ENCODE measurements at regions not wholly inside any gene's neighbourhood (a gene's known extent, or its start where the extent isn't known, plus 50 kb on each side); places are given as distances from the start of the nearest gene placed in this dataset.

DNA sequence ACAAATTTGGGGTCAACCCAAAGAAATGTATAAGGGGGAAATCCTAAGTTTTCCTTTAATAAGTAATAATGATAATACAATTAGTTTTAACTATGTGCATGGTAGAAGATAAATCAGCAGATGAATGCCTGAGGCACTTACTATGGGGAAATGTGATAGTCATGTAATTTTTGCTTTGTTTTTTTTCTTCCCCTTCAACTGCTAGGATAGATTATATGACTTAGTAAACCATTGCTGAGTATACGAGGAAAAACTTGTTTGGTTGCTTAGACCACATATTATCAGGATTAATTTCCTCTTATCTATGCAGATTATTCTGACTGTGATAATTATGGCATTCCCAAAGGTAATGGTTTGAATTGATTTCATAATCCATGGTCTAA is 181.1 kb downstream of the TGFB2 start:
- DNase-seq (ENCODE audit: low spot score): no peak

DNA sequence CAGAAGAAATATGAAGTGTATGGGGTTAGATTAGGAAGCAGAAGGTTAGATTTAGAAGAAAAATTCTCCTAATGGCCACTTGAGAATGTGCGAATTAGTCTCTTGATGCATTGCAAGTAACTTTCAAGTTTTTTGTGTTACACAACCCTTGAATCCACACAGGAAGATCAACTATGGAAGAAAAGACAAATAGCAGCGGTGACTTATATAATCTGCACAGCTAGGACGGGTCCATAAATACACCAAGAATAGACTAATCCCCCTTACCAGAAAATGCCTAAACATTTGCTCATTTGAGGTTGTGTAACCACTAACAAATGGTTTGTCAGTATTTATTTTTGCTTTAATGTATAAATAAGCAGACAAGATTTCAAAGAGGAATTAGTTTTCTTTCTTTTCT is 182.6 kb downstream of the TGFB2 start:
- peak; percentile 64 for DNase-seq (ENCODE audit: low spot score)

DNA sequence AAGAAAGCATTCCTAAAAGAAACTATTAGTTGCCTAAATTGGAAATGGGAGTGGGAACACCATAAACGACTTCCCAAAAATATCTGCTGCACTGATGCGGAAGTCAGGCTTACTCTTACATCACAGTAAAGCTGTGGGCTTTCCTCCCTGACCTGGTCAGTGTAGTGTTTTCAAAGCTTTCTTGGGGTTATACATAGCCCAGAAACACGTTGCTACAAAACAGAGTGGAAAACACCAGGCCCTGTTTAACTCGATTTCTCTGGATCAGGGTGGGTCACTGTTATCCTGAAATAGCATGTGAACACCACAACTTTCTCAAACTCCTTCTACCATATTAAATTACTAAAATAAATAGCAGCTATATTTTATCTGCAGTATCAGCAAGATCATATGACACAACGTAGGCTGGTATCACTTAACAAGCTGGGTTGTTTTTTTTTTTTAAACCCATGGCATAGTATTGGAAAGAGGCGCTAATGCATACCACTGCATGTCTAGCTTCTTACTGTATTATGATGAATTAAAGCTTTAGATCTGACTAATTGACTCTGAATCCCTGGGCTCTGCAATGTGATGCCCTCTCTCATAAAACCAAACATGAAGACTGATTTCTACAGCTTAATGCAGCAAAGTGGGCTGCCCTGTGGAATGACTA is 184.6 kb downstream of the TGFB2 start:
- no peak for DNase-seq (ENCODE audit: low spot score)

DNA sequence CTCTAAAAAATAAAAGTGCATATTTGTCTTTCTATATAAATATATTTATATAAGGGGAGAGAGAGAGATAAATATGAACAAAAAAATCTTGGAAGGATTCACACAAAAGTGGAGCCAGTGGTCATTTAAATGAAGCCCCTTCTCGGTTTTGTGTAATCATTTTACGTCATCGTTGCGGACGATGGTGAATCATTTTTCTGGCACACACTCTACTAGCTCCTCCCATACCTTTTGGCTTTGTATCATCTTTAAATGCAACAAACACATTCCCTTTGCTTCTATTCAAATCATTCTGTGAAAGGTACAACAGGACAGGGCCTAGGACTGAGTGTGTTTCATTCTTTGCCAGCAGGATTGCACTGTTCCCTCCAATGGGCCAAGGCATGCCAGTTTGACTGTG is 186.8 kb downstream of the TGFB2 start:
- DNase-seq (ENCODE audit: low spot score): no peak

DNA sequence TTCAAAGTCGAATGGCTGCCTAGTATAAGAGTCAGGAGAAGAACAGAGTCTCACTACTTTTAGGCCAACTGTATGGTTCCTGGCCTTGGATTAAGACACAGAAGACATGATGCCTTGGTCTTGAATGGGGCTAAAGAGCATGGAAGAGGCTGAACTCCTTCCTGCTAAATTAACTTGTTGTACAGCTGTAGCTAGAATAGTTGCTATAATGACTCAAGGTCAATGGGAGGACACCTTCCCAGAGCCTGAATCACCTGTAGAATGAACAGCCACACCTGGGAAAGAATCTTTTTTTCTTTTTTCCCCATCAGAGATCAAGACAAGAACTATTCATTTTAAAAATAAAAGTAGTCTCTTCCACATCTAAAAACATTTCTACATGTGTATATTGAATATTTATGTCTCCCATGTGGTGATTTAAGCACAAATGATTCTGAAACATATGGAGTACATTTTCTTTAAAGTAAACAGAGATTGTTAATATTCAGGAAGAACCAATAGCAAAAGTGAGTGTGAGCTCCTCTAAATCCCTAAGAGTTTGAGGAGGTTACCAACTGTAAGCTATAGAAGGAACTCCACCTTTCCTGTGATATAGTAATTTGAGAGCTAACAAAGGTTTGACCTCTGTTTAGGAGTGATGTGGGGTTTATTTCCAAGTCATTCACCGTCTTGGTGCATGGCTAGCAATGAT is 191.3 kb downstream of the TGFB2 start:
- DNase-seq (ENCODE audit: low spot score): no peak

DNA sequence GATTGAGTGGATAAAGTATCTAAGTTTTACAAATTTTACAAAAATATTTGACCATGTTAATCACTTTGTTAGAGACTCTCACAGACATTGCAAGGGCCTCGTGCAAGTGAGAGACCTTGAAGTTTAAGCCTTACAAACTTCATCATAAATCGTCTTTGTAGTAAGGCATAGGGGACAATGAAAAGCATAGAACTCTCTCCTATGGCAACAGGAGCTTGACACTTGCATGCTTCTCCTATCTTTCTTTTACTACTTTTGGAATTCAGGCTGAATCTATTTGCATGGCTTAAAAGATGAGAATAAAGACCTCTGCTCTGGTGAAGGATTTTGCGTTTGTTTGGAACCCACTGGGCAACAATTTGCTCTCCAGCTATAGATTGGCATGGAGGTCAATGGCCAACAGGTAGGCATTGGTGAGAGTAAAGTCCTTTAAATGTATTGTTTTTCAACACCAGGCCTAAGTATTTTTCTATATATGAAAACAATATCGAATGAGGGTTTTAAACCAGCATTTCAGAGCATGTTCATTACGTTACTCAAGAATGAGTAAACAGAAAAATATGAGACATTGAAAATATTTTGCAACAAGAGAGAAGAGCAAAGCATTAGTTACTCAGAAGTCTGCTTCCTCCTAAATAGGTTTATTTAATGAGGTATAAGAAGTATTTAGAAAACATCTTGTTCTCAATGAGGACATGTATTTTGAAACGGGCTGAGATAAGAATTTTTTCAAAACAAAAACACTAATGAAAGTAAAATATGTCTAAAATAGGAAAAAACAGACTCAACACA is 192.2 kb downstream of the TGFB2 start:
- DNase-seq (ENCODE audit: low spot score): no peak

DNA sequence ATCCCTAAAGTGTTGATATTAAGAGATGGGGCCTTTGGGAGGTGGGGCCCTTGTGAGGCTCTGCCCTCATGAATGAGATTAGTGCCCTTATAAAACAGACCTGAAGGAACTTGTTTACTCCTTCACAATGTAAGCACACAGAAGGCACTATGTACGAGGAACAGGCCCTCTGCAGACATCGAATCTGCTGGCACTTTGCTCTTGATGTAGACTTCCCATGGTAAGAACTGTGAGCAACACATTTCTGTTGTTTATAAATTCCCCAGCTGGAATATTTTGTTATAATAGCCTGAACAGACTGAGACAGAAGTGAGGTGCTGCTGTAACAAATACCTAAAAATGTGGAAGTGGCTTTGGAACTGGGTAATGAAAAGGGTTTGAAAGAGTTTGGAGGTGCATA is 193.2 kb downstream of the TGFB2 start:
- DNase-seq (ENCODE audit: low spot score): no peak

DNA sequence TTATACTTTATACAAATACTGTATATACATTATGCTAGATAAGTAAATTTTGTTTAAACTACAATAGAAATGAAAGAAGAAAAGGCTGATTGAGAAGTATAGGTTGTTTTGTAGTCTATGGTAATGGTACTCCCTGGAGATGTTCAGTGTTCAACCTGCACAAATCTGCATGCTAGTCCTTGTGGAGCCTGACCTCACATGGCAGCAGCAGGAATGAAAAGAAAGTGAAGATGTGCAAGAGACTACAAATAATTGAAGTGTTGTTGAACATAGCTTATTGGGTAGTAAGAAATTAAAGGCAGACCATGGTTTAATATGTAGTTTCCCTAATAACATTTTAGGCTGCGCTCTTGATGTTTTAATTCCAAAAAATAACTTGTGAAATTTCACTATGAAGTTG is 201.2 kb downstream of the TGFB2 start:
- no peak for DNase-seq (ENCODE audit: low spot score)

DNA sequence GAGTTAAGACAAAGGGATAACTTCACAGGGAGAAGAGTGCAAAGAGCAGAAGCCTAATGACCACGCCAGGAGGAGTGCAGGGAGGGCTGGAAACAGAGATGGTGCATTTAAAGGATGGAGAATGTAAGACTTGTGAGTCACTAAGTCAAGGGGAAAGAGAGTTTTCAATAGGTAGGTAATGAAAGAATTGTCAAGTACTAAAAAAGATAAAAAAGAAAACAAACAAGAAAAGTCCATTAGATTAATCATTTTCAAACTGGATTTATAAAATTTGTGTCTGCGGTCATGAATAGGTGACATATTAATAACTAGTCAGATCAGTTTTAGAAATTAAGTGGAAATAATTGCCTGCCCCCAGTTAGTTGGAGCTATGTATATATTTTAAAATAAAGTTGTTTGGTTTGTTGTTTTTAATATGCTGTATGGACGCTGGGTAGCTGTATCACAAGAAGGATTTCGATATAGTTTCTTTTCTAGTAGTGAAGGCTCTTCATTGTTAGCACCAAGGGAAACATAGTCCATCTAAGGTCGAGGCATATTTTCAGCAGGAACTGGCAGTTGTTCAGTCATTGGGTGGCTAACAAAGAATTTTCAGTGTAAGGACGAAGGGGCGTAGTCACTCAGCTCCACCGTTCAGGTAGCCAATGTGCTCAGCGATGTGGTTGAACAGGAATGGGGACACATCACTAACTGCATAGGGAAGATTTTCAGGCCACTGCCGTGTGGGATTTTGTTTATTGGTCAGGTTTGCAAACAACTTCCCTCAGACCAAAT is 203.0 kb downstream of the TGFB2 start:
- DNase-seq (ENCODE audit: low spot score): no peak

DNA sequence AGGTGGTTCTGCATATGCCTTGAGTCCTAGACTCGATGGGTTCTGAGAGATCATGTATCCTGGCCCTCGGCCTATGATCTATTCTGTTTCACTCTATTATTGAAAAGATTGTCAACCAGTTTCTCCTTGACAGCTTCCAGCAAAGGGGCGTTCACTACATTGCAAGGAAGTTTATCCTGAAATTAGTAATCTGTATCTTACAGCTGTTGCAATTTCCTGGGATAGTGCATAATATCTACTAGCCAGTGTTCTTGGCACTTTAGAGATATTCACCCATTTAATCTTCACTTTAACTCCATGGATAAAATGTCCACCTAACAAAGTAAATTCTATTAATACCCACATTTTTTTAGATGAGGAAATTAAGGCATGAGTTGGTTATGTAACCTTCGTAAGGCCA is 203.6 kb downstream of the TGFB2 start:
- no peak for DNase-seq (ENCODE audit: low spot score)

DNA sequence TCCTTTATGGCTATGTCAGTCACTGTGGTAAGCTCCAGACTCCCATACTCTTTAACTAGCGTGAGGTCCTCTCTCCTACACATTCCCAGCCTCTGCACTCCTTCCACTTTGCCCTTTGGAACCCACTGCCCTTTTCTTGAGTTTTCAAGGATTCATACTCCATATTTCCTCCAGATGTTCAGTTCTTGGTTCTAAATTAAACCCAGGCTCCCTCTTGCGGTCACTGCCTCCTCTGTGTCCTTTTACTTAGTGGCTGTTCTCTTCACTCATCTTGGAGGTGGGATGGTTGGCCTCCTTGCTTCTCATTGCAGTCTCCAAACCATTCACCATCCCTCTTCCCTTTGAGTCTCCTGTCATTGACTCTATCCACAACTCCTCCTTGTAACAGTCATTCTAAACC is 208.1 kb downstream of the TGFB2 start:
- peak; percentile 46 for DNase-seq (ENCODE audit: low spot score)

DNA sequence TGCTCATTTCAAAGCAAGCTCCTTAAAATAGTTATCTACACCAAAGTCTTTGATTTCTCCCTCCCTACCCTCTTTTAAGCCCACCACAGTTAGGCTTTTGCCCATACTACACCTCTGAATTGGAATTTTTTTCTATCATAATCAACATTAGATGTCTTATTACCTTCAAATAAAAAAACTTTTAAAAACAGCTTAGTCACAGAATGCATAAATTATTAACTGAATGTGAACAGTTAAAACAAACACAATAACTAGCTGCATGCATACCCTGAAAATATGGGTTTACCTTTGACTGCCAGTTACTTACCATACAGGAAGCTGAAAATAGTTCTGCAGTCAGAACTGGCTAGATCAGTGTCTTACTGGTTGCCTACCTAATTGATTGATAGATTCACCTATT is 210.9 kb downstream of the TGFB2 start:
- DNase-seq (ENCODE audit: low spot score): no peak

DNA sequence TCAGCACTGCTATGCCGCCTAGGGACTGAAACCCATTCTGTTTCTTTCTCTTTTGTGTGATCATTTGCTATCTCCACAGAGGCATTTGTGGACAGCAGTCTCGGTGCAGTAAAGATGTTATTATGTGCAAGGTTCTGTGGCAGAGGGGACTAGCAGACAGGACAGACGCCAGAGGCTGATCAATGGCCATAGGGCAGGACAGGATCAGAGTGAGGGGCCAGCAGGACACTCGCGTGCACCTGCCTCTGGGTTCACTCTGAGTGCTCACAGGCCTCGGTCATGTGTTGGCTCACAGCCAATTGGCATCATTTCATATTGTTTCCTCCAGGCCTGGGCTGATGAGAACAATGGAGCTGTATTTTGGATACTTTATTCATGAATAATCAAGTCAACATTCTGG is 212.6 kb downstream of the TGFB2 start:
- DNase-seq (ENCODE audit: low spot score): no peak

DNA sequence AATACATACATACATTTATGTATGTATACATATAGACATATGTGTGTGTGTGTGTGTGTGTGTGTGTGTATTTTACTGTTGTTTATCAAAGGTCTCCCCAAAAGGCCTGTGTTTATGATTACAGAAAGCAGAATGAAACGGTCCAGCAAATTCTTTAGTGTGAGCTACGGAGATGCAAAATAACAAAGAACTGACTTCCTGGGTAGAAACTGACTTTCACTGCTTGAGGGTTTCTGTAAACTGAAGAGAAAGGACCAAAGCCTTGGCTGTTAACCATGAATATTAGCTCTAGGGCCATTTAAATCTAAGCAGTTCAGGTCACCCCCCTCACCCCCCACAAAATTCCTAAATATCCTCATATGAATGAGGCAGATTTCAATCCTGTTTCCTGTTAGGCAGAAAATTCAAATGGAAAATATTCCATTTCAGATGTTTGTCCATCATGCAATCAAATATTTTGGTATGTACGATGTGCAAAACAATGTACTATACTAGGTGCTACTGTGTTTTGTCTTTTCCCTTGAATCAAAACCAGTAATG is 213.2 kb downstream of the TGFB2 start:
- no peak for DNase-seq (ENCODE audit: low spot score)

DNA sequence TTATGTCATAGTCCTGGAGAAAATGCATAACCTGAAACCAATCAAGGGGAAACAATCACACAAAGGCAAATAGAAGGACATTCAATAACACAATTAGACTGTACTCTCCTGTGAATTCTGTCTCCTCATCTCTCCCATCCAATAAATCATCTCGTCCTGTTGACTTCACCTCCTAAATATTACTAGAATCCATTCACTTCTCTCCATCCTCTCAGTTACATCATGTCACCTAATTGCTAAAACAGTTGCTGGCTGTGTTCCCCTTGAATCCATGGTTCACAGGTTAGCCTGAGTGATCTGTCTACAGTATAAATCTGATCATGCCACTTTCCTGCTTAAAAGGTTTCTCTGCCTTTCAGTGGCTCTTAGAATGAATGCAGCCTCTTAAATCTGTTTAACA is 220.2 kb downstream of the TGFB2 start:
- DNase-seq (ENCODE audit: low spot score): no peak

DNA sequence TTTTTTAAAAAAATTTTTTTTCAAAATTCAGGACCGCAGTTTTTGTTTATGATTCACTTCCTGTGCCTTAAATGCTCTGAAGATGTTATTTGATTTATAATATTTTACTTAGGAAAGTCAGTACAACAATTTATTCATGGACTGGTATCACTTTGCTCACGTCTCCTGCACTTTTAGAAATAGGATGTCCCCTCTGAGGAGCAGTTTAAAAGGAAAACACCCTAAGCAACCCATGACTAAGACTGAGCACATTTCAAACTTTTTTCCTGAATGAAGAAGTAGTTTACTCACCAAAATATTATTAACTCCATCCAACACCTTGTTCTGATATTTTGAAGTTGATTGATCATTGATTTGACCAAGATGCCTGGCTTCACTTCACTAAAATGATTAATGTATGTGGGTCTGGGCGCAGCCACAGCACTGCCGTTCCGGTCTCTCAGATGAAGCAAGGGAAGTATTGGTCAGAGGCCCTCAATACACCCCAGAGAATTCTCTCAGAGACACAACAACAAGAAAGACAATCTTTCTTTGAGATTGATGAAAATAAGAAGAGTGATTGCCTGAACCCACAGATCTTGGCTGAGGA is 223.9 kb downstream of the TGFB2 start:
- no peak for DNase-seq (ENCODE audit: low spot score)

DNA sequence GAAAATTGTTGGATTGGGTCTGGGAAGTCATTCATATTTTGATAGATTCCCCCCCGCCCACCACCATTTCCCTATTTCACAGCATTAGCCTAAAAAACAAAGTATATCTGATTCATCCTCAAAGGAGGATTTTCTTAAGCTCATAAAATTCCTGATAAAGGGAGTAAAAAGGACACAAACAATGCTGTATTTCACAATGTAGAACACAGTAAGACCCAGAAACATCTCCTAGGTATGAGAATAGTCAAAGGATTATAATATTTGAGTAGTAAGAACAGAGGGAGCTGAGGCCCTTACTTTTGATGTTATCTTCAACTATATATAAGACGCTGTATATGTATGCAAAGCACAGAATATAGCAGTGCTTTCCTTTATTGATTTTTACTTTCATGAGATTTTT is 225.3 kb downstream of the TGFB2 start:
- no peak for DNase-seq (ENCODE audit: low spot score)

DNA sequence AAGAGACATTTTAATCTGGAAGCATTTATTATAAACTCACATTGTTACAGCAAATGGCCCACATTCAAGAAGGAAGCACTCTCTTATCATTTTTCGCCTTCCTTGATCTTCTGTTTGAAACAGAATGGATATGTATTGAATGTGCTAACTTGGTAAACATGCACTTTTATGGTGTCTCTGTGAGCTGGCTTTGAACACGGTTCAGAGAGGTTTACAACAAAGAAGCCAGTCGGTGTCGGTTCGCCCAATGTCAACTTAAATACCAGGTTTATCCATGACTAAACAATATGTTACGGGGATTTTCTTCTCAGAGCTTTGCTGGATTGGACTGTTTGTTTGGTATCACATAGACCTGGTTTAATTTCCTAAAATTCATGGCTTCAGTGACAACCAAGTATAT is 226.4 kb downstream of the TGFB2 start:
- no peak for DNase-seq (ENCODE audit: low spot score)

DNA sequence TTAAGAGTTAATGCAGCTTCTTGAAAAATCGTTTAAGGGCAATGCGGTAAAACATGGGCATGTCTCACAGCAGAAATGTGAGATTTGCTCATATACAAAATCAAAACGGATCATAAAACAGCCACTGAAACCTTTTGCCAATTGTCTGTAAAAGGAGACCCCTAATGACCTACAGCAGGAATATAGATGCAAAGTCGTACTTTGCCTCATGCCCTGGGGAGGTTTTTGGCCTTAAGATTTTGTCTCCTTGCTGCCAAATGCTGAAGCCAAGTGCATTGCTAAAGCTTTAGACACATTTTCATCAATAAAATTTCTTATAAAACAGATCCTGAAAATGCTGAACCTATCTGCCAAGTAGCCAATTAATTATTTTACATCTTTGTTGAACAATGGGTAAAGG is 226.9 kb downstream of the TGFB2 start:
- DNase-seq (ENCODE audit: low spot score): no peak

DNA sequence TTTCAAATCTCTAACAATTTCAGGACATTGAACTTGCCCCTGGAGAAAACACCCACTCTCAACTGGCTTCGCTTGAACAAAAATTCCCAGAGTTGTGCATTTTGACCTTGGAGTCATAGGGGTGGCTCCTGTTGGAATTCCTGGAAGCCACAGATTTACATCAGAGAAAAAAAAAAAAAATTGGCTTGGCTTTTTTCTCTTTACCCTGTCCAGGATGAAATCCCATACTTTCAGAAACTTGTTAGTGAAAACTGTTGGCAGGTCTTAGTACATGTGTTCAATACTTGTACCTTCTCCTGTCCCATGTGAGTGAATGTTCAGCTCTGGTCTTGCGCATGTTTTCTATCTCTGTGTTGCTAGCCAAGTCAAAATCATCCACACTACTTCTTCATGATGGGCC is 228.8 kb downstream of the TGFB2 start:
- DNase-seq (ENCODE audit: low spot score): no peak

DNA sequence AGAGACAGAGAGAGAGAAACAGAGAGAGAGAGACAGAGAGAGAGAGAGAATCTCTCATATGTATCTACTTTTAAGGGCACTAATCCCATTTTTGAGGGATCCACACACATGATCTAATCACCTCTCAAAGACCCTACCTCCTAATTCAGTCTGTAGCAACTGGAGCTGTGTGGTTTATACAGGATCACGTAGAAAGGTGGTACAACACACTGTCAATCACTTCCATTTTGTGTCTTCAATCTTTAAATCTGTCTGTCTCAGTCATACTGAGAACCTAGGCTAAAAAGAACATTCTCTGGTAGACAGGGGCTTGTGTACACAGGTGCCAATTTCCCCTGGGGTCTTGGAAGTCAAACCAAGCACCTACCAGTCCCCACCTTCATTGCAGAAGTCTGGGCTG is 229.9 kb downstream of the TGFB2 start:
- no peak for DNase-seq (ENCODE audit: low spot score)

DNA sequence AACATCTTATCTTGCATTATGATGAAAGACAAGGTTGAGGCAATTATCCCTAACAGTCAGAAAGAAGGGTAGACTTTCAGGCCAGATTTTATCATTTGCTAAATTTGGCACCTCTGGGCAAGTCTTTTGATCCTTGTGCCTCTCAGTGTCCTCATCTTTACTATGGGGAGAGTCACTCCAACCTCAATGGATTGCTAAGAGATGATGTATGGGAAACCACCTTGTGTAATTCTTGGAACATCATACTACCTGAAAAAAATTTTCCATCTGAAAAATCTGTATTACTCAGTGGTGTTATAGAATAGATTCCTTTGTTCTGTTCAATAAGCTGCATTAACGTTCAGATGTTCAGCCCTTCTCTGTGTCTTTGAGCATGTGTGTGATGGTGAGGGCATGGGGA is 230.7 kb downstream of the TGFB2 start:
- no peak for DNase-seq (ENCODE audit: low spot score)

All from H4 (cell line).